NOMO-1 treated with DMSO at 0.1 percent for 48 hours (cell line): ENCODE measurements at regions not wholly inside any gene's neighbourhood (a gene's known extent, or its start where the extent isn't known, plus 50 kb on each side); places are given as distances from the start of the nearest gene placed in this dataset.
"Not testable (repeated sequence)": the region's sequence is repeated elsewhere in the genome, so short reads cannot be mapped to it uniquely, and the experiment has no call there.

ENCODE experiments used
- DNase-seq: peaks from one replicate; lab custom pipeline; 2025; ENCODE audit not compliant: unreplicated experiment; lab: John Stamatoyannopoulos, UW

- DNase-seq = no peak
Measured at GRCh38 chr1:197850918-197851317, 51.5 kb upstream of the C1orf53 start.

GRCh38 chr1:197850042-197850441 lies 52.4 kb upstream of the C1orf53 start:
- DNase-seq = no peak

DNA sequence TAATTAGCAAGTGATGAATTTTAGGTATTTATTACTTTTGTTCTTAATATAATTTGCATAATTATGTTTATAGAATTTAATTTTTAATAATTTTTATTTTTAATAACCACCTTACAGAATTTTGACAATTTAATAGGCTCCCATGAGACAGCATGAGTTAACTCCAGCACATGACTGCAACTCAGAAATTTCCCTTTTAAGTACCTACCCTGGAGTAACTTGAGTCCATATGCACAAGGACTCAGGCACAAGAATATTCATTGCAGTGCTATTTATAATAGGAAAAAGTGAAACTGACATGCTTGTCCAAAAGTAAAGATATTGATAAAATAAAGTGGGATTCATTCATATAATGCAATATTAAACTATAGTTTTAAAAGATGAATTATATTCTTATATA lies 54.1 kb upstream of the C1orf53 start:
- no peak for DNase-seq

GRCh38 chr1:197845886-197846285 lies 56.5 kb upstream of the C1orf53 start:
- no peak for DNase-seq

GRCh38 chr1:197844651-197845050 lies 57.8 kb upstream of the C1orf53 start:
- no peak for DNase-seq

- no peak for DNase-seq
Measured at GRCh38 chr1:197843401-197843800, 59.0 kb upstream of the C1orf53 start.

GRCh38 chr1:197842646-197843045 lies 59.8 kb upstream of the C1orf53 start:
- no peak for DNase-seq

DNA sequence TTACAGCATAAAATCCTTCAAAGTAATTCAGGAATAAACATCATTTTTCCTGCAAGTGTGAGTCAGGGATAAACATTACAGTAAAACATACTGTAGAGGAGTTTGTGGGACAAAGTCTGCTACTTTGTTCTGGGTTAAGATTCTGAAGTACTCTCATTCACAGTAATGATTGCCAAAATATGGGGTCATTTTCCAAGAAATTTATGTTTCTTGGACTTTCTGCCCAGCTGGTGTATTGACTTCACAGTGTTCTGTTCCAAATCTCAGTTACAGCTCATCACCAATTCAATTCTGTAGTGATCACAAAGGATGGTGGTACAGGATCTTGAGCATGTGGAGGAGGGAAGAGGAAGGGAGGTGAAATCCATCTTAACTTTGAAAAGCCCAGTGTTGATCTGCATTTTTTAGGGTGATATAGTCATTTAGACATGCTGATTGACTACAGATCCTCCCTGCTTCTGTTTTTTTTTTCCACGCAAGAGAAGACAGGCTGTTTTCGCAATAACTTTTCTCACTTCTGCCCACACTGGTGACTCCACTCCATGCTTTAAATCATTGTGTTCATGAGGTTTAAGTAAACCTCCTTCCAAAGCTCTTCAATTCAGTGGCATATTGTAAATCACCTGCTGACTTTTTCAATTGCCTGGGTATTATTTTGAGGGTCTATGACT lies 60.4 kb upstream of the C1orf53 start:
- peak; percentile 77 for DNase-seq

- DNase-seq = no peak
Measured at GRCh38 chr1:197841158-197841557, 61.3 kb upstream of the C1orf53 start.

DNA sequence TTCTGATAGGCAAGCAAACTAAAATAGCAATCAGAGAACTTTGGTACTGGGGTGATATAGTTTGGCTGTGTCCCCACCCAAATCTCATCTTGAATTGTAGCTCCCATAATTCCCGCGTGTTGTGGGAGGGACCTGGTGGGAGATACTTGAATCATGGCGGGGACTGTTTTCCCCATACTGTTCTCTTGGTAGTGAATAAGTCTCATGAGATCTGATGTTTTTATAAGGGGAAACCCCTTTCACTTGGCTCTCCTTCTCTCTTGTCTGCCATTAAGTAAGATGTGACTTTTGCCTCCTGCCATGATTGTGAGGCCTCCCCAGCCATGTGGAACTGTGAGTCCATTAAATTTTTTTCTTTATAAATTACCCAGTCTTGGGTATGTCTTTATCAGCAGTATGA lies 62.6 kb upstream of the C1orf53 start:
- DNase-seq = not testable (repeated sequence)

GRCh38 chr1:197838836-197839235 lies 63.6 kb upstream of the DENND1B start:
- DNase-seq = peak; percentile 77

DNA sequence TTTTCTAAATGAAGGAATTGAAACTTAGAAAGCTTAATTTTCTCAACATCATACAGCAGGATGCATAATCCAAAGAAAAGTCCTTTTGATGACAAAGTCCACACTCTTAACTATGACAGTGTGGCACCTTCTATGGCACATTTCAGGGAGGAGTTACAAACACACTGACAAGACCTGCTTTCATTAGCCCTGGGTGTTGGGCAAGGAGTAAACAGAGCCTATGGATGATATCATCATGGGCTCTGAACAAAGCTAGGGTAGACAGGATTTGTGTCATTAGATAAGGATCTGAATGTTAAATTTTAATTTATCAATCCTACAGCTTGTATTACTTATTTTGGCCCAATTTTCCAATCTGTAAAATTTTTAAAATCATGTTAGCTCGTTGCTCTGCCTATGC lies 62.6 kb upstream of the DENND1B start:
- DNase-seq = no peak

GRCh38 chr1:197836356-197836755 lies 61.1 kb upstream of the DENND1B start:
- DNase-seq = not testable (repeated sequence)

DNA sequence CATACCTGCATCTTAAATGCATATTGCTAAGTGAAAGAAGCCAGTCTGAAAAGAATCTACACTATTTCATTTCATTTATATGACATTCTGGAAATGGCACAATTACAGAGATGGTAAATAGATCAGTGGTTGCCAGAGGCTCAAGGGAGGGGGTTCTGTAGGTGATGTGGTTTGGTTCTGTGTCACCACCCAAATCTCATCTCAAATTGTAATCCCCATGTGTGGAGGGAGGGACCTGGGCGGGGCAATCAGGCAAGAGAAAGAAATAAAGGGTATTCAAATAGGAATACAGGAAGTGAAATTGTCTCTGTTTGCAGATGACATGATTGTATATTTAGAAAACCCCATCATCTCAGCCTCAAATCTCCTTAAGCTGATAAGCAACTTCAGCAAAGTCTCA lies 53.7 kb upstream of the DENND1B start:
- not testable (repeated sequence) for DNase-seq

DNA sequence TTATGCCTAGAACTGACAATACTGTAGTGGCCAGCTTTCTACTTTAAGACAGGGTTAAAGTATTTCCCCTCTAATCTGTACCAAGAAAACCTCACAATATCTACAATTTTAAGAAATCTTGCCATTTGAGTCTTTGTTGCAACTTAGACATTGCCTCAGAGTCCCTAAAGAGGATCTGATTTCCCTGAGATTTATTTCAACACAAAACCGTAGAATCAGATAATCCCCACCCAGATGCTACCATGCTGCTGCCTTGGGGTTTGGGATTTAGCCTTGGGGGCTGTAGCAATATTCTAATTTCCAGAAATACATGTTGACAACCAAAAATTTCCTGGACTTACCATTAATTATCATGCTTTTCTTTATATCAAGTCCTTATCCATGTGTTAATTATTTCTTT lies 50.3 kb upstream of the DENND1B start:
- DNase-seq = no peak
